Tibial nerve (tissue), 3 donors: ENCODE measurements at regions not wholly inside any gene's neighbourhood (a gene's known extent, or its start where the extent isn't known, plus 50 kb on each side); places are given as distances from the start of the nearest gene placed in this dataset.

Source experiments
- CTCF ChIP-seq, 5 experiments: fragments of 200-600 bp in 3 of 5; fragments of 450-650 bp in 2 of 5; sonication (generic) in 3 of 5; IDR thresholded peaks; one replicate each; pipeline ENCODE4 v1.5.1; 2016 to 2019; ENCODE audit warnings: antibody characterized with exemption in 5 of 5, mild to moderate bottlenecking in 3 of 5, moderate library complexity in 2 of 5
- POLR2A ChIP-seq, 2 donors: fragments of 450-650 bp; IDR thresholded peaks; one replicate each; pipeline ENCODE4 v1.6.1; 2017; ENCODE audit warnings: antibody characterized with exemption in 2 of 2, mild to moderate bottlenecking in 2 of 2, moderate library complexity in 2 of 2

DNA sequence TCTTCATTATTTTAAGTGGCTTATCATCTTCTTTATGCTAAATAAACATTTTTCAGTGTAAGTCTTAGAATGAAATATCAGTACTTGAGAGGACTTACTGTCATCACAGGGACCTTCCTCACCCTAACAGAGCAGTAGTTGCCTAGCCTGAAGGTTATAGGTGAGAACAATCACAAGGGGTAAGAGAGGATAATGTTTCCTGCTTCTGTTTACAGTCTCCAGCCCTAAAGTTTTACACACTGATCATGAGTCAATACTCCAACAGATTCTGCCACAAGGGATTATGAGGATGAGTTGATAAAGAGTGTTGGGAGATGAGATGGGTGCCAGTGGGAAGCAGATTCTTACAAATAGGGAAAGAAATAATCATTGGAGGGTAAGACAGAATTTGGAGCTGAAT lies 265.1 kb upstream of the DAB2 start:
- no peak for TF ChIP-seq POLR2A (IDR thresholded peaks at IDR 0.05)
- TF ChIP-seq CTCF (IDR thresholded peaks at IDR 0.05) = no peak
